ENCODE measurements at regions not wholly inside any gene's neighbourhood (a gene's known extent, or its start where the extent isn't known, plus 50 kb on each side); places are given as distances from the start of the nearest gene placed in this dataset.

DNA sequence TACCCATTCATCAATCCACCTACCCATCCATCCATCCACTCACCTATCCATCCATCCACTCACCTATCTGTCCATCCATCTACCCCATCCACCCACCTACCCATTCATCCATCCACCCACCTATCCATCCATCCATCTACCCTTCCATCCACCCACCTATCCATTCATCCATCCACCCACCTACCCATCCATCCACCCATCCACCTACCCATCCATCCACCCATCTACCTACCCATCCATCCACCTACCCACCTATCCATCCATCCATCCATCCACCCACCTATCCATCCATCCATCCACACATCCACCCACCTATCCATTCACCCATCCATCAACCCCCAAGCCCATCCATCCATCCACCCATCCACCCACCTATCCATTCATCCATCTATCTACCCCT is 267.1 kb downstream of the MRTFB start:
- no peaks in the 10 kb centered on the region for H3K4me1 ChIP-seq (ENCODE audit: low read length)
- DNase-seq = no peak
- TF ChIP-seq, protein P1, sequence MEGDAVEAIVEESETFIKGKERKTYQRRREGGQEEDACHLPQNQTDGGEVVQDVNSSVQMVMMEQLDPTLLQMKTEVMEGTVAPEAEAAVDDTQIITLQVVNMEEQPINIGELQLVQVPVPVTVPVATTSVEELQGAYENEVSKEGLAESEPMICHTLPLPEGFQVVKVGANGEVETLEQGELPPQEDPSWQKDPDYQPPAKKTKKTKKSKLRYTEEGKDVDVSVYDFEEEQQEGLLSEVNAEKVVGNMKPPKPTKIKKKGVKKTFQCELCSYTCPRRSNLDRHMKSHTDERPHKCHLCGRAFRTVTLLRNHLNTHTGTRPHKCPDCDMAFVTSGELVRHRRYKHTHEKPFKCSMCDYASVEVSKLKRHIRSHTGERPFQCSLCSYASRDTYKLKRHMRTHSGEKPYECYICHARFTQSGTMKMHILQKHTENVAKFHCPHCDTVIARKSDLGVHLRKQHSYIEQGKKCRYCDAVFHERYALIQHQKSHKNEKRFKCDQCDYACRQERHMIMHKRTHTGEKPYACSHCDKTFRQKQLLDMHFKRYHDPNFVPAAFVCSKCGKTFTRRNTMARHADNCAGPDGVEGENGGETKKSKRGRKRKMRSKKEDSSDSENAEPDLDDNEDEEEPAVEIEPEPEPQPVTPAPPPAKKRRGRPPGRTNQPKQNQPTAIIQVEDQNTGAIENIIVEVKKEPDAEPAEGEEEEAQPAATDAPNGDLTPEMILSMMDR (IDR thresholded peaks at IDR 0.05; ENCODE audit: low read length) = no peak
- no peak for TF ChIP-seq EZH2 (optimal IDR thresholded peaks at IDR 0.05; ENCODE audit: low read depth, low read length)
- no peak for TF ChIP-seq EZH2phosphoT487 (IDR thresholded peaks at IDR 0.05; ENCODE audit: low read length)
- no peak overlapping the region for H2AFZ ChIP-seq (ENCODE audit: low read length)
- no peak overlapping the region for H3K27ac ChIP-seq (ENCODE audit: low read length)
- no peaks in the 10 kb centered on the region for H3K36me3 ChIP-seq (replicated peaks; ENCODE audit: insufficient read depth, low read length)
- no peak overlapping the region for H3K4me2 ChIP-seq (ENCODE audit: low read depth, low read length)
- H3K27me3 ChIP-seq (replicated peaks; ENCODE audit: insufficient read depth, low read length) = no peaks in the 10 kb centered on the region
- H3F3A ChIP-seq (ENCODE audit: insufficient read depth, low read length) = no peaks in the 10 kb centered on the region
- no peaks in the 10 kb centered on the region for H3K9me3 ChIP-seq (replicated peaks; ENCODE audit: insufficient read depth, low read length)
- no peaks in the 10 kb centered on the region for H4K20me1 ChIP-seq (ENCODE audit: insufficient read depth, low read length)
- no peaks in the 10 kb centered on the region for H3K9me2 ChIP-seq (replicated peaks; ENCODE audit: insufficient read depth, low read length)
- H3K9ac ChIP-seq (ENCODE audit: low read length) = no peak overlapping the region
- no peak overlapping the region for H3K4me3 ChIP-seq (ENCODE audit: low read length)
- no peaks in the 10 kb centered on the region for H3K79me2 ChIP-seq (ENCODE audit: low read length)

DNA sequence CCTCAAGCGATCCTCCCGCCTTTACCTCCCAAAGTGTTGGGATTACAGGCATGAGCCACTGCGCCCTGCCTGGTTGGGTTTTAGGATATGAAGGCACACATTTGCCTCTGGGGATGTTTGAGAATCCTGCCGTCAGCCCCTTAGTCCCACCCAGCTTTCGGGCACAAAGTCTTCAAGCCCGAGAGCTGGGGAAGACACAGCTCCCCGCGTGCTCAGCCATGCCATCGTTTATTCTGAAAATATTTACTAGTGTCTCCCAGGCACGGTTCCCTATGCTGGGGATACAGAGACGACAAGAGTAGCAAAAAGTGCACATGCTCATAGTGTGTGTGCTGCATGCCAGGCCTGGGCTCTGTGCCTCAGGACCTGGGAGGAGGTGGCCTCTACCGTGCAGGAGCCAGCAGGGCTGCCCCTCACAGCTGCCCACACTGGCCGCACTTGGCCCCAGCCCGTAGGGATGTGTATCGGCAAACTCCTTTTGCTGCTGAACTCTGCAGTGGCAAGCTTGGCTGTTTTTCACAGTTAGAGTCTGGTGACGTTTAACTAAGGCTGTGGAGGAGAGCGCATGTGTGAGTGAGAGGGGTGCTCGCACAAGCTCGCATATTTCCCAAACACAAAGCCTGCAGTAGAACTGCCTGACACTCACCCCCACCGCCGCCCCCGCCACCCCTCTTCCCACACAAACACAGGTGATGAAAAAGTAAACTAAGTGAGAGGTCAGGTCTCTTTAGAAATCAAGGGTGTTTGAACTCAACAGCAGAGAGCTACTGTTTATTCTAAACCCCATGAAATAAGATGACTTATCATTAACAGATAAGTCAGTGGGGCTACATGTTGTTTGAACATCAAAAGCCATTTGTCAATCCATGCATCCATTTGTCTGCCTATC is 266.4 kb downstream of the MRTFB start:
- DNase-seq = no peak
- H3K4me3 ChIP-seq (ENCODE audit: low read length) = no peak overlapping the region
- TF ChIP-seq EZH2phosphoT487 (IDR thresholded peaks at IDR 0.05; ENCODE audit: low read length) (no peak), EZH2 (optimal IDR thresholded peaks at IDR 0.05; ENCODE audit: low read depth, low read length) (no peak)
- TF ChIP-seq, protein P1 (IDR thresholded peaks at IDR 0.05; ENCODE audit: low read length) = no peak

DNA sequence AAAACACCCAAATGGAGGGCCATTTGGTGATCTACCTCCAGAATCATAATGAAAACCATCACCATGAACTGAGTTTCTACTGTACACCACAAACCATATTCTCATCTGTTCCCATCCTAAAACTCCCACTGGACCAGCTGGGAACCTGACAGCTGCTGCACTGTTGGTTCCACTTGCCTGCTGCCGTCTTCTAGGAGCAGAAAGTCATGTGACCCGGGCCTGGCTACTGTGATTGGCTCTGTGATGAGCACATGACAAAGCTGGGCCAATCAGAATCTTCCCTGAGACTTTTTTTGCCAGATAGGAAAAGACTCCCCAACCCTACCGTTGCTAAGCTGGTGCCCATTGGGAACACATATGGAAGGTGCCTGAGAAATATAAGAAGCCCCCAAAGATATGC is 264.2 kb downstream of the MRTFB start:
- Histone ChIP-seq H3K4me2 (ENCODE audit: low read depth, low read length) (no peak overlapping the region), H3K27me3 (replicated peaks; ENCODE audit: insufficient read depth, low read length) (no peaks in the 10 kb centered on the region), H3K27ac (ENCODE audit: low read length) (no peak overlapping the region), H3K9me3 (replicated peaks; ENCODE audit: insufficient read depth, low read length) (no peaks in the 10 kb centered on the region), H2AFZ (ENCODE audit: low read length) (no peak overlapping the region), H3K4me3 (ENCODE audit: low read length) (no peak overlapping the region), H3K79me2 (ENCODE audit: low read length) (no peaks in the 10 kb centered on the region), H3K9ac (ENCODE audit: low read length) (no peak overlapping the region), H3K4me1 (ENCODE audit: low read length) (no peaks in the 10 kb centered on the region), H3K36me3 (replicated peaks; ENCODE audit: insufficient read depth, low read length) (no peaks in the 10 kb centered on the region), H4K20me1 (ENCODE audit: insufficient read depth, low read length) (no peaks in the 10 kb centered on the region), H3K9me2 (replicated peaks; ENCODE audit: insufficient read depth, low read length) (no peaks in the 10 kb centered on the region), H3F3A (ENCODE audit: insufficient read depth, low read length) (no peaks in the 10 kb centered on the region)
- no peak for DNase-seq
- TF ChIP-seq, protein P1 (IDR thresholded peaks at IDR 0.05; ENCODE audit: low read length) = no peak
- TF ChIP-seq EZH2phosphoT487 (IDR thresholded peaks at IDR 0.05; ENCODE audit: low read length) = no peak
- no peak for TF ChIP-seq EZH2 (optimal IDR thresholded peaks at IDR 0.05; ENCODE audit: low read depth, low read length)

More for the DNA sequence above, 266.4 kb downstream of the MRTFB start:
- no peaks in the 10 kb centered on the region for H3K27me3 ChIP-seq (replicated peaks; ENCODE audit: insufficient read depth, low read length)
- H3F3A ChIP-seq (ENCODE audit: insufficient read depth, low read length) = no peaks in the 10 kb centered on the region
- H3K9me3 ChIP-seq (replicated peaks; ENCODE audit: insufficient read depth, low read length) = no peaks in the 10 kb centered on the region
- H4K20me1 ChIP-seq (ENCODE audit: insufficient read depth, low read length) = no peaks in the 10 kb centered on the region
- H3K4me2 ChIP-seq (ENCODE audit: low read depth, low read length) = no peak overlapping the region
- H3K9ac ChIP-seq (ENCODE audit: low read length) = no peak overlapping the region
- no peaks in the 10 kb centered on the region for H3K4me1 ChIP-seq (ENCODE audit: low read length)
- H3K36me3 ChIP-seq (replicated peaks; ENCODE audit: insufficient read depth, low read length) = no peaks in the 10 kb centered on the region
- no peaks in the 10 kb centered on the region for H3K9me2 ChIP-seq (replicated peaks; ENCODE audit: insufficient read depth, low read length)
- H3K27ac ChIP-seq (ENCODE audit: low read length) = no peak overlapping the region
- no peak overlapping the region for H2AFZ ChIP-seq (ENCODE audit: low read length)
- no peaks in the 10 kb centered on the region for H3K79me2 ChIP-seq (ENCODE audit: low read length)
